ENCODE measurements at regions not wholly inside any gene's neighbourhood (a gene's known extent, or its start where the extent isn't known, plus 50 kb on each side); places are given as distances from the start of the nearest gene placed in this dataset.

DNA sequence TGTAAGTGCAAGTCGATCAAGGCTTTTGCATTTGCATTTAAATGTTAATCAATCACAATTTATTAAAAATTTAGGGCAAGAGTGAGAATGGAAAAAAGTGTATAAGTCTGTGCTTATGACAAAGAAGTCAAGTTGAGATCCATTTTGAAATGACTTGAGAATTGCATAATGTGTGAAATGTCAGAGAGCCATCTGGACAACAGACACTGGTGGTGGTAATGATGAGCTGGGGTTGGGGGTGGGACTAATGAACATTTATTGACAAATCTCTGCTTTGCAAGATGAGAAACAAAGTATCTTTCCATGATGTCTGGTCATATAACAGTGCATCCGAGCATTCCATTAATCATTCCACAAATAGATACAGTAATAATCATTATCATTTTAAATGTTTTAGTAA, 89.4 kb upstream of the ZBTB20 start:
- TF ChIP-seq, protein P1, sequence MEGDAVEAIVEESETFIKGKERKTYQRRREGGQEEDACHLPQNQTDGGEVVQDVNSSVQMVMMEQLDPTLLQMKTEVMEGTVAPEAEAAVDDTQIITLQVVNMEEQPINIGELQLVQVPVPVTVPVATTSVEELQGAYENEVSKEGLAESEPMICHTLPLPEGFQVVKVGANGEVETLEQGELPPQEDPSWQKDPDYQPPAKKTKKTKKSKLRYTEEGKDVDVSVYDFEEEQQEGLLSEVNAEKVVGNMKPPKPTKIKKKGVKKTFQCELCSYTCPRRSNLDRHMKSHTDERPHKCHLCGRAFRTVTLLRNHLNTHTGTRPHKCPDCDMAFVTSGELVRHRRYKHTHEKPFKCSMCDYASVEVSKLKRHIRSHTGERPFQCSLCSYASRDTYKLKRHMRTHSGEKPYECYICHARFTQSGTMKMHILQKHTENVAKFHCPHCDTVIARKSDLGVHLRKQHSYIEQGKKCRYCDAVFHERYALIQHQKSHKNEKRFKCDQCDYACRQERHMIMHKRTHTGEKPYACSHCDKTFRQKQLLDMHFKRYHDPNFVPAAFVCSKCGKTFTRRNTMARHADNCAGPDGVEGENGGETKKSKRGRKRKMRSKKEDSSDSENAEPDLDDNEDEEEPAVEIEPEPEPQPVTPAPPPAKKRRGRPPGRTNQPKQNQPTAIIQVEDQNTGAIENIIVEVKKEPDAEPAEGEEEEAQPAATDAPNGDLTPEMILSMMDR (IDR thresholded peaks at IDR 0.05) = no peak
- TF ChIP-seq POLR2AphosphoS5 (IDR thresholded peaks at IDR 0.05) (no peak), POLR2A (IDR thresholded peaks at IDR 0.05) (no peak)
